K562 (cell line): ENCODE measurements at regions not wholly inside any gene's neighbourhood (a gene's known extent, or its start where the extent isn't known, plus 50 kb on each side); places are given as distances from the start of the nearest gene placed in this dataset.
"Not testable (repeated sequence)": the region's sequence is repeated elsewhere in the genome, so short reads cannot be mapped to it uniquely, and the experiment has no call there.

Experiments used
- ATAC-seq: fragments of 200-7000 bp; cut with Tn5 transposase; 3 replicates; pipeline ENCODE4 v1.9.1; 2020; ENCODE audit warnings: moderate library complexity
- BruUV-seq: library from RNA; stranded (reverse); fragments of 400-500 nt; replicated peaks from 2 replicates; lab custom pipeline; 2021; lab: Mats Ljungman, UMichigan
- CTCF ChIA-PET: fragments of 300-600 bp; formaldehyde crosslinking; extraction: SDS; loops from one replicate; lab custom pipeline; 2021; ENCODE audit warnings: low intra/inter-chr PET ratio; lab: Yijun Ruan, JAX
- POLR2A ChIA-PET: fragments of 300-600, 350-650 bp; sonication (Branson Sonifier 250); formaldehyde crosslinking; extraction: SDS; loops from one replicate; lab custom pipeline; 2021; ENCODE audit warnings: antibody characterized with exemption, inconsistent platforms; lab: Yijun Ruan, JAX
- DNase-seq, 4 experiments: peaks; one replicate each; pipeline versions ENCODE4 v3.0.0 to v3.0.0-alpha.2; 2011 to 2018; ENCODE audit warnings: low spot score in 3 of 4, mixed read lengths in 3 of 4; ENCODE audit errors: extremely low read depth in 1 of 4
- FAIRE-seq: peaks from 2 replicates; lab custom pipeline; 2011; peaks lifted over from hg19 to GRCh38; lab: Jason Lieb, UNC
- H2AFZ ChIP-seq: 2 replicates; pipeline ENCODE4 v1.6.0; 2011; ENCODE audit warnings: low read depth, low read length, control low read depth, inconsistent platforms
- H3K27ac ChIP-seq: fragments of 200-600 bp; 3 replicates; pipeline ENCODE4 v1.8.0; 2011; ENCODE audit warnings: low read depth, mild to moderate bottlenecking, control low read depth, inconsistent platforms, low read length, moderate library complexity, mixed read lengths; ENCODE audit errors: extremely low read depth
- H3K27me3 ChIP-seq, 2 experiments: fragments of 300-600 bp in 1 of 2; 2 replicates in 1 of 2; 3 replicates in 1 of 2; pipeline versions ENCODE4 v1.6.0 to v1.8.0; 2011; ENCODE audit warnings: inconsistent platforms in 2 of 2, low read length in 2 of 2, mild to moderate bottlenecking in 1 of 2, mixed read lengths in 1 of 2, moderate library complexity in 1 of 2; ENCODE audit not compliant: control insufficient read depth in 2 of 2, insufficient read depth in 2 of 2
- H3K36me3 ChIP-seq: fragments of 300-600 bp; 3 replicates; pipeline ENCODE4 v1.8.0; 2011; ENCODE audit warnings: mild to moderate bottlenecking, low read length, inconsistent platforms; ENCODE audit not compliant: control insufficient read depth, insufficient read depth
- H3K4me1 ChIP-seq, 2 experiments: fragments of 200-600 bp in 1 of 2; replicated peaks in 1 of 2; 2 replicates in 1 of 2; 3 replicates in 1 of 2; pipeline versions ENCODE4 v1.5.1 to v1.8.0; 2011; ENCODE audit warnings: inconsistent platforms in 2 of 2, low read length in 2 of 2, mild to moderate bottlenecking in 1 of 2, mixed read lengths in 1 of 2, moderate library complexity in 1 of 2; ENCODE audit not compliant: control insufficient read depth in 2 of 2, insufficient read depth in 2 of 2
- H3K4me2 ChIP-seq: 2 replicates; pipeline ENCODE4 v1.6.1; 2011; ENCODE audit warnings: low read length, control low read depth, inconsistent platforms, mixed read lengths; ENCODE audit not compliant: insufficient read depth
- H3K4me3 ChIP-seq: fragments of 200-600 bp; sonication (generic), shearing (Covaris generic); 2 replicates; pipeline ENCODE4 v1.5.1; 2016; ENCODE audit warnings: control low read depth, inconsistent platforms
- H3K79me2 ChIP-seq: fragments of 200-600 bp; 3 replicates; pipeline ENCODE4 v1.8.0; 2011; ENCODE audit warnings: low read length, inconsistent platforms; ENCODE audit not compliant: control insufficient read depth, insufficient read depth
- H3K9ac ChIP-seq, 2 experiments: 2 replicates each; pipeline versions ENCODE4 v1.6.0 to v1.6.1; 2011; ENCODE audit warnings: low read depth in 2 of 2, low read length in 2 of 2, control low read depth in 1 of 2, inconsistent platforms in 1 of 2, mild to moderate bottlenecking in 1 of 2, mixed read lengths in 1 of 2; ENCODE audit not compliant: insufficient read depth in 1 of 2
- H3K9me1 ChIP-seq: one replicate; pipeline ENCODE4 v1.6.0; 2011; ENCODE audit warnings: inconsistent platforms, mild to moderate bottlenecking, low read length, moderate library complexity; ENCODE audit not compliant: control insufficient read depth, insufficient read depth
- H3K9me3 ChIP-seq: replicated peaks from 2 replicates; pipeline ENCODE4 v1.5.1; 2011; ENCODE audit warnings: low read depth, low read length, inconsistent platforms; ENCODE audit not compliant: control insufficient read depth, insufficient read depth
- H4K20me1 ChIP-seq: replicated peaks from 2 replicates; pipeline ENCODE4 v1.6.1; 2011; ENCODE audit warnings: low read length, inconsistent platforms, mixed read lengths; ENCODE audit not compliant: control insufficient read depth, insufficient read depth
- C11orf30 ChIP-seq: fragments of 450-650 bp; IDR thresholded peaks from 2 replicates; pipeline ENCODE4 v1.6.1; 2016; ENCODE audit warnings: low read depth, mild to moderate bottlenecking
- ERF ChIP-seq: fragments of 450-650 bp; formaldehyde crosslinking; IDR thresholded peaks from 2 replicates; pipeline ENCODE4 v1.4.0; 2020; ENCODE audit warnings: mild to moderate bottlenecking, mixed read lengths
- MAFF ChIP-seq: IDR thresholded peaks from 2 replicates; pipeline ENCODE4 v1.6.1; 2012; ENCODE audit warnings: low read length, improper control_type of control experiment
- MAFG ChIP-seq: fragments of 450-650 bp; conservative IDR thresholded peaks from 2 replicates; pipeline ENCODE4 v1.6.1; 2016; ENCODE audit warnings: missing genetic modification characterization, missing compliant biosample characterization
- MAFK ChIP-seq: IDR thresholded peaks from 2 replicates; pipeline ENCODE4 v1.6.1; 2011; ENCODE audit warnings: low read length, improper control_type of control experiment
- NEUROD1 ChIP-seq: fragments of 150-350 bp; IDR thresholded peaks from 2 replicates; pipeline ENCODE4 v1.6.1; 2014; ENCODE audit warnings: borderline replicate concordance, low read length, low read depth; ENCODE audit not compliant: partially characterized antibody
- NFIC ChIP-seq: fragments of 450-650 bp; IDR thresholded peaks from 2 replicates; pipeline ENCODE4 v1.6.1; 2017; ENCODE audit warnings: mild to moderate bottlenecking, inconsistent platforms
- PKNOX1 ChIP-seq: fragments of 450-650 bp; IDR thresholded peaks from 2 replicates; pipeline ENCODE4 v1.6.1; 2016
- RBM15 ChIP-seq: fragments of 200-400 bp; formaldehyde crosslinking; IDR thresholded peaks from 2 replicates; pipeline ENCODE4 v1.6.1; 2018; ENCODE audit warnings: mild to moderate bottlenecking, low read length, moderate library complexity; ENCODE audit not compliant: insufficient read depth
- ZNF316 ChIP-seq: fragments of 450-650 bp; IDR thresholded peaks from 2 replicates; pipeline ENCODE4 v1.6.1; 2016
- WGBS: fragments of 100-300 bp; shearing (Covaris generic); methylation state at CpG from one replicate; pipeline ENCODE4 v1.1.6; 2016; ENCODE audit warnings: low coverage, mixed read lengths; ENCODE audit not compliant: insufficient coverage; ENCODE audit errors: missing lambda C conversion rate; 5-methylcytosine and 5-hydroxymethylcytosine counted together
- in situ Hi-C: fragments of 300-500 bp; cut with MboI; formaldehyde crosslinking; loops from 4 replicates; pipeline ENCODE4 v1.15.0; 2018; ENCODE audit warnings: inconsistent platforms, mixed read lengths
- intact Hi-C: fragments of 100-400 bp; cut with micrococcal nuclease; formaldehyde crosslinking; loops from 2 replicates; pipeline ENCODE4 v1.14.2; 2022

GRCh38 chr4:138338840-138339239 lies 96.7 kb upstream of the SLC7A11 start:
- intact Hi-C loops (no loop called here), in situ Hi-C loops (no loop called here)
- Histone ChIP-seq H3K4me3 (no peak overlapping the region), H3K36me3 (no peaks in the 10 kb centered on the region), H3K9me1 (no peaks in the 10 kb centered on the region), H3K9me3 (no peaks in the 10 kb centered on the region), H2AFZ (no peak overlapping the region), H3K9ac (no peak overlapping the region), H4K20me1 (no peaks in the 10 kb centered on the region), H3K79me2 (no peaks in the 10 kb centered on the region), H3K27ac (no peak overlapping the region), H3K4me2 (no peak overlapping the region), H3K27me3 (no peaks in the 10 kb centered on the region), H3K4me1 (no peaks in the 10 kb centered on the region)
- TF ChIP-seq NFIC = peak; percentile 61
- TF ChIP-seq RBM15 = no peak
- no peak for TF ChIP-seq NEUROD1
- no peak for TF ChIP-seq ERF (CRISPR knock-in tag)
- peak; percentile 82 for TF ChIP-seq PKNOX1
- ChIA-PET CTCF (no interaction called here), POLR2A (no interaction called here)
- ATAC-seq = no peak
- no peak for FAIRE-seq
- BruUV-seq = no TSS peak
- no peak for DNase-seq
- WGBS = 25% methylated on average over 2 of the region's 2 CpGs

- H3K4me1 ChIP-seq, intact Hi-C loops, FAIRE-seq, H3K79me2 ChIP-seq, H3K4me3 ChIP-seq, H3K9me1 ChIP-seq, BruUV-seq, in situ Hi-C loops, H3K9me3 ChIP-seq, H3K36me3 ChIP-seq, DNase-seq, H2AFZ ChIP-seq, H3K27ac ChIP-seq, ATAC-seq, H3K27me3 ChIP-seq, H3K4me2 ChIP-seq, H3K9ac ChIP-seq, POLR2A ChIA-PET, H4K20me1 ChIP-seq, CTCF ChIA-PET: not testable (repeated sequence)
- TF ChIP-seq C11orf30 = peak; percentile 88
- TF ChIP-seq MAFK = peak; percentile 93
- peak; percentile 92 for TF ChIP-seq ZNF316
- TF ChIP-seq MAFF = peak; percentile 92
- peak; percentile 85 for TF ChIP-seq MAFG (tag)
- 62% methylated on average over 3 of the region's 6 CpGs for WGBS
These were observed 96.1 kb upstream of the SLC7A11 start for GRCh38 chr4:138338222-138338621.
